ENCODE measurements at regions not wholly inside any gene's neighbourhood (a gene's known extent, or its start where the extent isn't known, plus 50 kb on each side); places are given as distances from the start of the nearest gene placed in this dataset.
"Not testable (repeated sequence)": the region's sequence is repeated elsewhere in the genome, so short reads cannot be mapped to it uniquely, and the experiment has no call there.

- no peak for DNase-seq
Measured at GRCh38 chr2:35931115-35931514, 424.5 kb upstream of the CRIM1 start.

- no peak for DNase-seq
Measured at GRCh38 chr2:35929551-35929950, 426.0 kb upstream of the CRIM1 start.

GRCh38 chr2:35920061-35920460 lies 435.5 kb upstream of the CRIM1 start:
- DNase-seq = no peak

GRCh38 chr2:35915261-35915660 lies 440.3 kb upstream of the CRIM1 start:
- no peak for DNase-seq

- DNase-seq = no peak
Measured at GRCh38 chr2:35891936-35892335, 463.6 kb upstream of the CRIM1 start.

GRCh38 chr2:35891528-35891927 lies 464.1 kb upstream of the CRIM1 start:
- no peak for DNase-seq

- no peak for DNase-seq
Measured at GRCh38 chr2:35887146-35887545, 468.4 kb upstream of the CRIM1 start.

GRCh38 chr2:35873921-35874320 lies 481.7 kb upstream of the CRIM1 start:
- no peak for DNase-seq

- no peak for DNase-seq
Measured at GRCh38 chr2:35871672-35872071, 483.9 kb upstream of the CRIM1 start.

GRCh38 chr2:35870713-35871112 lies 484.9 kb upstream of the CRIM1 start:
- DNase-seq = no peak

- DNase-seq = no peak
Measured at GRCh38 chr2:35864141-35864540, 491.4 kb upstream of the CRIM1 start.

- no peak for DNase-seq
Measured at GRCh38 chr2:35858216-35858615, 497.4 kb upstream of the CRIM1 start.

GRCh38 chr2:35857498-35857897 lies 498.1 kb upstream of the CRIM1 start:
- DNase-seq = no peak

GRCh38 chr2:35831385-35831784 lies 524.2 kb upstream of the CRIM1 start:
- DNase-seq = no peak

GRCh38 chr2:35830833-35831232 lies 524.7 kb upstream of the CRIM1 start:
- no peak for DNase-seq

GRCh38 chr2:35827086-35827485 lies 528.5 kb upstream of the CRIM1 start:
- no peak for DNase-seq

GRCh38 chr2:35822716-35823115 lies 532.9 kb upstream of the CRIM1 start:
- no peak for DNase-seq

- DNase-seq = no peak
Measured at GRCh38 chr2:35821675-35822074, 533.9 kb upstream of the CRIM1 start.

GRCh38 chr2:35820391-35820790 lies 535.2 kb upstream of the CRIM1 start:
- no peak for DNase-seq

- no peak for DNase-seq
Measured at GRCh38 chr2:35819033-35819432, 536.5 kb upstream of the CRIM1 start.

- not testable (repeated sequence) for DNase-seq
Measured at GRCh38 chr2:35818359-35818758, 537.2 kb upstream of the CRIM1 start.

- not testable (repeated sequence) for DNase-seq
Measured at GRCh38 chr2:35814597-35814996, 541.0 kb upstream of the CRIM1 start.

- no peak for DNase-seq
Measured at GRCh38 chr2:35803126-35803525, 552.5 kb upstream of the CRIM1 start.

- no peak for DNase-seq
Measured at GRCh38 chr2:35794796-35795450, 560.7 kb upstream of the CRIM1 start.

GRCh38 chr2:35790292-35790691 lies 565.3 kb upstream of the CRIM1 start:
- no peak for DNase-seq

GRCh38 chr2:35788543-35788942 lies 567.0 kb upstream of the CRIM1 start:
- no peak for DNase-seq
